Thyroid gland (tissue), 4 donors: ENCODE measurements at regions not wholly inside any gene's neighbourhood (a gene's known extent, or its start where the extent isn't known, plus 50 kb on each side); places are given as distances from the start of the nearest gene placed in this dataset.

Experiments
- POLR2A ChIP-seq, 2 donors: fragments of 450-650 bp; IDR thresholded peaks; one replicate each; pipeline ENCODE4 v1.6.1; 2017; ENCODE audit warnings: antibody characterized with exemption in 2 of 2, mild to moderate bottlenecking in 2 of 2, moderate library complexity in 1 of 2
- TF ChIP-seq, protein P1 (sequence below), 6 experiments: fragments of 200-600 bp in 3 of 6; fragments of 450-650 bp in 3 of 6; sonication (generic) in 3 of 6; IDR thresholded peaks; one replicate each; pipeline ENCODE4 v1.5.1; 2016 to 2019; ENCODE audit warnings: antibody characterized with exemption in 6 of 6, mild to moderate bottlenecking in 2 of 6, inconsistent platforms in 1 of 6, moderate library complexity in 1 of 6

DNA sequence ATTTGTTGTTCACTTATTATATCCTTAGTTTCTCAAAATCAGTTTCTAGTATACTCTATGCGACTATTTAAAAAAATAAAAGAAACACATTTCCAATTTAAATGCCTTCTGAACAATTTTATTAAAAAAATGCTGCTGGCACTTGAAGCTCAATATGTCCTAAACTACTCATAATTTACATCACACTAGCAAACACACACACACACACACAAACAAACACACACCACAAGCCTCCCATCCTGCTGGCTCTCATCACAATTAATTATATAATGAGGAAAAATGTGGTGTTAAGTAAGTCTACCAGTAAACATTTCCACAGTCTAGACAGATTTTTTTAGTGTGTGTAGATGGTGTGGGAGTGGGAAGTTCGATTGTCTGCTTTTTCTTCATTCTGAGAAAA is 350.3 kb downstream of the AASDHPPT start:
- TF ChIP-seq POLR2A (IDR thresholded peaks at IDR 0.05), result no peak
- TF ChIP-seq, protein P1, sequence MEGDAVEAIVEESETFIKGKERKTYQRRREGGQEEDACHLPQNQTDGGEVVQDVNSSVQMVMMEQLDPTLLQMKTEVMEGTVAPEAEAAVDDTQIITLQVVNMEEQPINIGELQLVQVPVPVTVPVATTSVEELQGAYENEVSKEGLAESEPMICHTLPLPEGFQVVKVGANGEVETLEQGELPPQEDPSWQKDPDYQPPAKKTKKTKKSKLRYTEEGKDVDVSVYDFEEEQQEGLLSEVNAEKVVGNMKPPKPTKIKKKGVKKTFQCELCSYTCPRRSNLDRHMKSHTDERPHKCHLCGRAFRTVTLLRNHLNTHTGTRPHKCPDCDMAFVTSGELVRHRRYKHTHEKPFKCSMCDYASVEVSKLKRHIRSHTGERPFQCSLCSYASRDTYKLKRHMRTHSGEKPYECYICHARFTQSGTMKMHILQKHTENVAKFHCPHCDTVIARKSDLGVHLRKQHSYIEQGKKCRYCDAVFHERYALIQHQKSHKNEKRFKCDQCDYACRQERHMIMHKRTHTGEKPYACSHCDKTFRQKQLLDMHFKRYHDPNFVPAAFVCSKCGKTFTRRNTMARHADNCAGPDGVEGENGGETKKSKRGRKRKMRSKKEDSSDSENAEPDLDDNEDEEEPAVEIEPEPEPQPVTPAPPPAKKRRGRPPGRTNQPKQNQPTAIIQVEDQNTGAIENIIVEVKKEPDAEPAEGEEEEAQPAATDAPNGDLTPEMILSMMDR (IDR thresholded peaks at IDR 0.05), result no peak
